ENCODE measurements at regions not wholly inside any gene's neighbourhood (a gene's known extent, or its start where the extent isn't known, plus 50 kb on each side); places are given as distances from the start of the nearest gene placed in this dataset.
"Not testable (repeated sequence)": the region's sequence is repeated elsewhere in the genome, so short reads cannot be mapped to it uniquely, and the experiment has no call there.

DNA sequence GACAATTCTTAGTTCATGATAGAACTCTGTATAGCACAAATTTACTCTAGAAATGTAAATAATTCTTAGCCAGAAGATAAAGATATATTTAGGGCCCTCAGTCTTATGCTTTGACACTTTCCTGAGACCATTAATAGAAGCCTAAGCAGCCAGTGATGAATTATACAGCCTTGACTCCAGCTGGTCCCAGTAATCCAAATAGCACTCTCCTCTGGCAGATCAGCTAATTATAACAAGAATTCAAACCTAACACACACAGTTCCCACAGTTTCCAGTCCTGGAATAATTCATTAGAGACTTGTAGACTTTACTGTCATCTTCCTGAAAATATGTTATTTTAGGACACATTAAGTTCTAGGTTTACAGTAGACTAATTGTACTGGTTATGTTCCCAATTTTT, 50.4 kb downstream of the SHOC1 start:
- no peak for DNase-seq

DNA sequence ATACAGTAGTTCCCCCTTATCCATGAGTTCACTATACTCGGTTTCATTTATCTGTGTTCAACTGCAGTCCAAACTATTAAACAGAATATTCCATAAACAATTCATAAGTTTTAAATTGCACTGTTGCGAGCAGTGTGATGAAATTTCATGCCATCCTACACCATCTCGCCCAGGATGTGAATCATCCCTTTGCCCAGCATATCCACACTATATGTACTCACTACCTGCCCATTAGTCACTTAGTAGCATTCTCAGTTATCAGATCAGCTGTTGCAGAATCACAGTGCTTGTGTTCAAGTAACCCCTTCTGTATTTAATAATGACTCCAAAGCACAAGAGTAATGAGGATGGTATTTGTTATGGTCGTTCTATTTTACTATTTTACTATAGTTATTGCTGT, 51.5 kb downstream of the SHOC1 start:
- peak; percentile 61 for DNase-seq

DNA sequence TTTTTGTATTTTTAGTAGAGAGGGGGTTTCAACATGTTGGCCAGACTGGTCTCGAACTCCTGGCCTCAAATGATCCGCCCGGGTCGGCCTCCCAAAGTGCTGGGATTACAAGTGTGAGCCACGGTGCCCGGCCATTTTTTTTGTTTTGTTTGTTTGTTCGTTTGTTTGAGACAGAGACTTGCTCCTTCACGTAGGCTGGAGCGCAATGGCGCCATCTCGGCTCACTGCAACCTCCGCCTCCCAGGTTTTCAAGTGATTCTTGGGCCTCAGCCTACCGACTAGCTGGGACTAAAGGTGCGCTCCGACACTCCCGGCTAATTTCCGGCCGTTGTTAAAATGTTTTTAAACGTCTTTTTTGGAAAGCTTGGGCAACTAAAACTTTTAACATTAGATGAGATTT, 54.0 kb downstream of the SHOC1 start:
- no peak for DNase-seq

DNA sequence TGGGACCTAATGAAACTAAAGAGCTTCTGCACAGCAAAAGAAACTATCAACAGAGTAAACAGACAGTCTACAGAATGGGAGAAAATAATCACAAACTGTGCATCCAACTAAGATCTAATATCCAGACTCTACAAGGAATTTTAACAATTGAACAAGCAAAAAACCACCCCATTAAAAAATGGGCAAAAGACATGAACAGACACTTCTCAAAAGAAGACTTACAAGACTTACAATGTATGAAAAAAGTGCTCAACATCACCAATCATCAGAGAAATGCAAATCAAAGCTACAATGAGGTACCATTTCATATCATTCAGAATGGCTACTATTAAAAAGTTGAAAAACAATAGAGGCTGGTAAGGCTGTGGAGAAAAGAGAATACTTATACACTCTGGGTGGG, 58.0 kb downstream of the SHOC1 start:
- no peak for DNase-seq

DNA sequence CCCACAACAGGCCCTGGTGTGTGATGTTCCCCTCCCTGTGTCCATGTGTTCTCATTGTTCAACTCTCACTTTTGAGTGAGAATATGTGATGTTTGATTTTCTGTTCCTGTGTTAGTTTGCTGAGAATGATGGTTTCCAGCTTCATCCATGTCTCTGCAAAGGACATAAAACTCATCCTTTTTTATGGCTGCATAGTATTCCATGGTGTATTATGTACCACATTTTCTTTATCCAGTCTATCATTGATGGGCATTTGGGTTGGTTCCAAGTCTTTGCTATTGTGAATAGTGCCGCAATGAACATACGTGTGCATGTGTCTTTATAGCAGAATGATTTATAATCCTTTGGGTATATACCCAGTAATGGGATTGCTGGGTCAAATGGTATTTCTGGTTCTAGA, 59.4 kb downstream of the SHOC1 start:
- not testable (repeated sequence) for DNase-seq

DNA sequence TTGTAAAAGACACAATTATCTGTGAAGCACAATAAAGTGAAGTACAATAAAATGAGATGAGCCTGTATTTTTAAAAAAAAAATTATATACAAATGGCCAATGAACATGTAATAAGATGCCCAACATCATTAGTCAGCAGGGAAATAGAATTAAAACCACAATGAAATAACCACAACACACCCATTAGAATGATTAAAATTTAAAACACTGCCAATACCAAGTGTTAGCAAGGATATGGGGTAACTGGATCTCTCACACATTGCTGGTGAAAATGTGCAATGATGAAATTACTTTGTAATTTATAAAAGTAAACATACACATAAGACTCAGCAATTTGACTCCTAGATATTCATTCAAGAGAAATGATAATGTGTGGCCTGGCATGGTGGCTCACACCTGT, 62.8 kb downstream of the SHOC1 start:
- no peak for DNase-seq

DNA sequence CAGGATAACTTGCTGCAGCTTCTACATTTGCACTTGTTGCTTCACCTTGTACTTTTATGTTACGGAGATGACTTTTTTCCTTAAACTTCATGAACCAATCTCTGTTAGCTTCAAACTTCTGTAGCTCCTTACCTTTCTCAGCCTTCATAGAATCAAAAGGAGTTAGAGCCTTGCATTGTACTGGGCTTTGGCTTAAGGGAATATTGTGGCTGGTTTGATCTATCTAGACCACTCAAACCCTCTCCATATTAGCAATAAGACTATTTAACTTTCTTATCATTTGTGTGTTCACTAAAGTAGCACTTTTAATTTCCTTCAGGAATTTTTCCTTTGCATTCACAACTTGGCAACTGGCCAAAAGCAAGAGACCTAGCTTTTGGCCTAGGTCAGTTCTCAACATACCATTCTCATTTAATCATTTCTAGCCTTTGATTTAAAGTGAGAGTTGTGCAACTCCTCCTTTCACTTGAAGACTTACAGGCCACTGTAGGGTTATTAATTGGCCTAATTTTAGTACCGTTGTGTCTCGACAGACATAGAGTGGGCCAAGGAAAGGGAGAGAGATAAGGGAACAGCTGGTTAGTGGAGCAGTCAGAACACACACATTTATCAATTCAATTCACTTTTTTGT, 63.7 kb downstream of the SHOC1 start:
- DNase-seq = no peak

DNA sequence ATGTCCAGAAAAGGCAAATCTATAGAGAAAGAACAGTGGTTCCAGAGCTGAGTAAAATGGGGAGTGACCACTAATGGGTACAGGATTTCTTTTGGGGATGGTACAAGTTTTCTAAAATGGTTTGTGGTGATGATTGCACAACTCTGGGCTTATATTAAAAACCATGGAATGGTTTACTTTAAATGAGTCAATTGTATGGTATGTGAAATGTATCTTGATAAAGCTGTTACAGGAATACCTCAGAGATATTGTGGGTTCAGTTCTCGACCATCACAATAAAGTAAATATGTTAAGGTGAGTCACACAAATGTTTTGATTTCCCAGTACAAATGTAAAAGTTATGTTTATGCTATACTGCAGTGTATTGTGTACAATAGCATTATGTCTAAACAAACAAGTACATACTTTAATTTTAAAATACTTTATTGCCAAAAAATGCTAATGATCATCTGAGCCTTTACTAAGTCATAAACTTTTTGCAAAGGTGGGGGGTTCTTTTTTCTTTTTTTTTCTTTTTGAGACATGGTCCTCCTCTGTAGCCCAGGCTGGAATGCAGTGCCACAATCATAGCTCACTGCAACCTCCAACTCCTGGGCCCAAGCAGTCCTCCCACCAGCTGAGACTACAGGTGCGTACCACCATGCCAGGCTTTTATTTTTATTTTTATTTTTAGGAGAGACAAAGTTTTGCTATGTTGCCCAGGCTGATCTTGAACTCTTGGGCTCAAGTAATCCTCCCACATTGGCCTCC, 65.9 kb downstream of the SHOC1 start:
- peak; percentile 4 for DNase-seq

DNA sequence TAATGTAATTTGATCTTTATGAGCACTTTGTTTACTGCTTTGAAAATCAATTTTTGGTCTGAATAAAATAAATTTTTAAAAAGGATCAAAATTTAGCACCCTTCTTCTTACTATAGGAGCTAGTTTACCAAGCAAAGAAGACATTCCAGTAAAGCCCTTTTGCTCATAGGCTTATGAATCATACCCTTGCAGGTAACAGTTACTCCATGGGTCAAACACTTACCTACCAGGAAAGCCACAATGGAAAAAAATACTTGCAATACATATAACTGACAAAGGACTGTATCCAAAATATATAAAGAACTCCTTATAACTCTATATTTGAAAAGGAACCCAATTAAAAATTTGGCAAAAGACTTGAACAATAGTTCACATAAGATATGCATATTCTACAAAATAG, 66.6 kb downstream of the SHOC1 start:
- no peak for DNase-seq

DNA sequence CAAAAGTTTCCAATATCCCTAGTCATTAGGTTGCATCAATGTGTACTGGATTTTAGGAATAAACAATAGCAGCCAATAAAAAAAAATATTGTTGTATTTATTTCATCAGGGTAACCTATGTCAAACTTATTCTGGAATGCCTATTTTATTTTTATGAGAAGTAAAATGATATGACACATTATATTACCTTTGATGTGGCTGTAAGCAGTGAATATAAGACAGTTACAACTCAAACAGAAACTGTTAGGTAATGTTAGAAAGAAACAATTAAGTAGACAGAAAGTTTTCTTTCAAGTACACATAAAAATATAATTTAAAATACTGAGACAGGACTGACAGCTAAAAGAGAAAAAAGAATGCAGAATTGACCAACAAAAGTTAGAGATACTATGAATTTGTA, 65.5 kb downstream of the GNG10 start:
- peak; percentile 4 for DNase-seq

DNA sequence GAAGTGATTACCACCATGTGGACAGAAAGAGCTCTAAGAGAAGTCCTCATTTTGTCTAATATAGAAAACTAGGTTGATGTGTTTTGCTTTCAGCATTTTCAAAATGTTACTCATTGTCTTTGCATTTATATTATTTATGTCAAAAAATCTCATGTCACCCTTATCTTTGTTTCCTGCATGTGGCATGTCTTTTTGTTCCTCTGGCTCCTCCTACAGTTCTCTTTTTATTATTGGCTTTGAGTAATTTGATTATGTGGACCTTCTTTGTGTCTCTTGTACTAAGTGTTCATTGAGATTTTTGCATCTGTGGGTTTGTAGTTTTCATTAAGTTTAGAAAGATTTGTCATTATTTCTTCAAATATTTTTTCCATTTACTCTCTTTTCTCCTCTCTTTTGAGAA, 58.8 kb downstream of the GNG10 start:
- no peak for DNase-seq

Data from activated CD4-positive, alpha-beta T cell treated with anti-CD3 and anti-CD28 coated beads, Interleukin-2, Interleukin-6, amounts not matched to agents 100 ng/mL and 50 ng/mL, durations not matched to agents 16 hours and 8 hours (primary cell).